Right lobe of liver (tissue), 4 donors: ENCODE measurements at regions not wholly inside any gene's neighbourhood (a gene's known extent, or its start where the extent isn't known, plus 50 kb on each side); places are given as distances from the start of the nearest gene placed in this dataset.

Experiments
- CTCF ChIP-seq, 4 donors: fragments of 200-600 bp in 3 of 4; fragments of 450-650 bp in 1 of 4; IDR thresholded peaks; one replicate each; pipeline versions ENCODE4 v1.5.1 to v1.8.0; 2016 to 2022; ENCODE audit warnings: antibody characterized with exemption in 4 of 4, mild to moderate bottlenecking in 2 of 4
- POLR2A ChIP-seq: fragments of 450-650 bp; IDR thresholded peaks from one replicate; pipeline ENCODE4 v1.6.1; 2017; ENCODE audit warnings: antibody characterized with exemption, mild to moderate bottlenecking
- donor health status: DM: no; HTN: no; CAD: no.
- donor health status: DM: no; HTN: no; CAD: no.
- donor health status: DM: no; HTN: yes; CAD: no.

GRCh38 chr1:193730017-193730416 is 543.6 kb upstream of the B3GALT2 start:
- TF ChIP-seq CTCF (IDR thresholded peaks at IDR 0.05) (no peak), POLR2A (no peak)
